ENCODE measurements at regions not wholly inside any gene's neighbourhood (a gene's known extent, or its start where the extent isn't known, plus 50 kb on each side); places are given as distances from the start of the nearest gene placed in this dataset.
"Not testable (repeated sequence)": the region's sequence is repeated elsewhere in the genome, so short reads cannot be mapped to it uniquely, and the experiment has no call there.

DNA sequence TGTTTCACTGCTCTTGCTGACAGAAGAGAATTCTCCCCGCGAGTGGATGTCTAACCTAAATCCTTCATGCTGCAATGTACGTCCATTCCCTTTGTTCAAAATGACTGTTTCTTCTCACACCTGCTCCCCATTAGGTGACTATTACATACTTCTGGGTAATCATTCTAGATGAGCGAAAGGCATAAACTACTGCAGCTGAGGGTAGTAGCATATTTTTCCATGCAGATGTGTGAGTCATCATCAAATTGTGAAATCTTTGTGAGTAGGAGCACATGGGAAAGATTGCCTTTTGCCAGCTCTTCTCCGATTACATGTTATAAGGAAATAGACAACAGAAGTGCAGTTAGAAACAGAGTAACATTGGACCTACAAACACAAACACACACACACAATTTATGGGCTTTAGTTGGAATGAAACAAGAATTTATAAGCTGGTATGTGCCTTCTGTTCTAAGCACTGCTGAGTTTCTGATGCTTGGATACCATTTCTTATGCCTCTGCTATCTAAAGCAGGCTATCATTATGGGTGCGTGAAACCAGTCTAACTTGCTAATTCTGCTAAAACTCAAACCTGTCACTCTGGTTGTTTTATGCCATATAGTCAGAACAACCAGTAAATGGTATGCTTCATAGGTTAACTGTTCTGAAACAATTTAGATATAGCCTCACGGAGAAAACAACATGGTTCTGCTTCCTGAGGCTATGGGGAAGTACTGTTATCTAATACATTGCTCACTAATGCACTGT, 346.9 kb upstream of the PSMD7 start:
- DNase-seq = no peak

- no peak for DNase-seq
These were observed 351.0 kb upstream of the PSMD7 start for GRCh38 chr16:73945631-73946030.

DNA sequence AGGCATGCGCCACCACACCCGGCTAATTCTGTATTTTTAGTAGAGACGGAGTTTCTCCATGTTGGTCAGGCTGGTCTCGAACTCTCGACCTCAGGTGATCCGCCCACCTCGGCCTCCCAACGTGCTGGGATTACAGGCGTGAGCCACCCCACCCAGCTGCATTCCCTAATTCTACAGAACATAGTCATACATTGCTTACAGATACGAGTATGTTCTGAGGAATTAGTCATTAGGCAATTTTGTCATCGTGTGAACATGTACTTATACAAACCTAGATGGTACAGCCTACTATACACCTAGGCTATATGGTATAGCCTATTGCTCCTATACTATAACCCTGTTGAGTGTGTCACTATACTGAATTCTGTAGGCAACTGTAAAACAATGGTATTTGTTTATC, 353.4 kb upstream of the PSMD7 start:
- DNase-seq = not testable (repeated sequence)

DNA sequence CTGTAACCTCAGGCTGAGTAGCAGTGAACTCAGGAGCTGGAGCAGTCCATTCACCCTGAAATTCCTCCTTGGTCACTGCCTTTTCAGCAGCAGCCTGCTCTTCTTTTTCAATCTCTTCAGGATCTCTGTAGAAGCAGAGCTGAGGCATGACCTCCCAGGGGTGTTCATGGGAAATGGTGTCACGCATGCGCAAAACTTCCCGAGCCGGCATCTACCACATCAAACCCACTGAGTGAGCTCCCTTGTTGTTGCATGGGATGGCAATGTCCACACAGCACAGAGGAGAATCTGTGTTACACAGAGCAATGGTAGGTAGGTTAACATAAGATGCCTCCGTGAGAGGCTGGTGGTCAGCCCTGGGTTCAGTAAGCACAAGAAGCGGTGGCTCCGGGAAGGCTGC, 355.8 kb upstream of the PSMD7 start:
- DNase-seq = not testable (repeated sequence)

GRCh38 chr16:73923951-73924350, 372.7 kb upstream of the PSMD7 start:
- DNase-seq = no peak

DNA sequence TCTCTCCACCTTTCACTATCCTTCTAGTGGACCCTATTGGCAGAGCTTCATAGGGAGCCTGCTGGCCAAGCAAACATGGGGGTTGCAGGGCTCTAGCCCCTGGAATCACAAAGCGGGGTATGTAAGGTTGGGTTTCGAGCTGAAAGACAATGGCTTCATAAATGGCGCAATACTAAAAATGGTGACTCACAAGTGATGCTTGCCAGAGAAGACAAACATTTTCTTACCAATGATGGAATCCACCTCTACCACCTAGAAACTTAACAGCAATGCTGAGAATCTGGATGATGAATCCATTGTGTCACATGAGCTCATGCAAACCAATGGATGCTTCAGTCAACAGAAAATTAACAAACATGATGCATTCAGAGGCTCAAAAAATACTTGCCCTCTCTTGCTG, 375.3 kb upstream of the PSMD7 start:
- DNase-seq = no peak

GRCh38 chr16:73916829-73917594, 379.6 kb upstream of the PSMD7 start:
- DNase-seq = no peak

DNA sequence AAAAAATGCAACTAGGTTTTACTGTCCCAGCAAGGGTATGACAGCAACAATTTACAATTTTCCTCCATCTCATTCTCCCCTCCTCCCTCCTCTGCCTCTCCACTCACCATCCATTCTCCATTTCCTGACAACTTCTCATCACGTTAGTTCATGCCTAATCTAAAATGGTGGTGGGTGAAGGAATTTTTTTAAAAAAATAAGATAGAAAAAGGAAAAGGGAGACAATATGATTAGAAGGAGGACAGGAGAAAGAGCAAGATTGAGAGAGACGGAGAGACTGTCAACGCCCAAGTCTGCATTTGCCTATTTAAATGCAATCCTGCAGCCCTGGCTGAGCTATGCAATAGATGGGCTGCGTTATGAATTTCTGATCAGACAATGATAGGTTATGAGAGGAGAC, 380.7 kb upstream of the PSMD7 start:
- DNase-seq = no peak

DNA sequence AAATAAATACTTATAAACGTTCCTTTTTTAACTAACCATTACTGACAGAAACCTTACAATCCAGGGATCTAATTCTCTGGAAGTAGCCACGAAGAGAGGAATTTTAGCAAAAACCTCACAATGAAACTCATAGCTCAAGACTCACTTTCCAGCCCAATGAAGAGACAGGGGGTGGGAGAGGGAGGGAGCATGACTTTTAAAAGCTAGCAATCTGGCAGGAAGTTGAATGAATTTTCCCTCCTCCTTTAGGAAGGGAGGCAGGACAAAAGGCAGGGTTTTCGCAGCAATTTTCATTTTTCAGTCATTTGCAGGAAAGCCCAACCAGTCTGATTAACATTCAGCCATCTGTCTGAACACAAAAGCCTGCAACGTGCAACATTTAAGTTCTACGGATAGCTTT, 381.5 kb upstream of the PSMD7 start:
- DNase-seq = no peak

DNA sequence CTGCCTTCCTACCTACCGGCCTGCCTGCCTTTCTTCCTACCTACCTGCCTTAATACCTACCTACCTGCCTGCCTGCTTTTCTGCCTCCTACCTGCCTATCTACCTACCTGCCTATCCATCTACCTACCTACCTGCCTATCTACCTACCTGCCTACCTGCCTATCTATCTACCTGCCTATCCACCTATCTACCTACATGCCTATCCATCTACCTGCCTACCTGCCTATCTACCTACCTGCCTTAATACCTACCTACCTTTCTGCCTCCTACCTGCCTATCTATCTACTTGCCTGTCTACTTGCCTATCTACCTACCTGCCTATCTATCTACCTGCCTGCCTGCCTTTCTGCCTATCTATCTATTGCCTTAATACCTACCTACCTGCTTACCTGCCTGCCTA, 383.8 kb upstream of the PSMD7 start:
- DNase-seq = no peak

DNA sequence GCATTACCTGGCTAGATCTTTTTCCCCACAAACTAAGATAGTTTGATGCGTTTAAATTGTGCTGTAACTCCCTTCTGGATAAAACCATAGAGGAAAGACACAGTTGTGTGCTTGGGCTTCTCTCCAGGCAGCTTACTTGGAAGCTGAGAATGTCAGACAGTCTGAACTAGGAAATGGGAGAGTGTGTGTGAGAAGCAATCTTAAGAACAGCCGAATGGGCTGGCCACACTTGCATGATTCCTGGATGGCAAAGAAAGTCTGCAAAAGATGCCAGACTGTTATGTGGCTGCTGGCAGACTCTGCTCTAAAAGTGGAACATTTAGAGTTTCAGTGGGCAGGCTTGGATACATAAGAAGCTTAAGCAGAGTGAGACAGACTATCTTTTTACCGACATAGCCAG, 384.3 kb upstream of the PSMD7 start:
- DNase-seq = no peak

DNA sequence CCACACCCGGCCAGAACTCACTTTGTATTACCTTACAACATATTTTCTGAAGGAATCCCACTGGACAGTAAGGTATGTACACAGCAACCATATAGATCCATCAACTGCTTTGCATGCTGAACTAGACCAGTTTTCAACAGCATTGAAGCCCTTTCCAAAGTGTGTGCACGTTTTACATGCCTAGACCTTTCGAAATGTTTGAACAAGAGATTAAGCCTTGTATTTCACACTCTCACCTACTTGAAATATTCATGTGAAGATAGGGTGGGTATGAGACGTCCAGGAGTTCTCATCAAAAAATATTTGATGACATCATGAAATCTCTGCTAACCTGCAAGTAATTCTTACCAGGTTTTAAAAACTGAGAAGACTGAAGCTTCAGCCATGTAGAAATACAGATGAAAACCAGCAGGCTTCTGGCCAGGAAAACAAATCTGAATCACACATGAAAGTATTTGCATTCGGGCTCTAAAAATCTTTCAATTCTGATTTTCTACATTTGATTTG, 387.0 kb upstream of the PSMD7 start:
- DNase-seq = no peak

GRCh38 chr16:73891129-73891542, 405.5 kb upstream of the PSMD7 start:
- no peak for DNase-seq

- no peak for DNase-seq
These were observed 406.2 kb upstream of the PSMD7 start for GRCh38 chr16:73890186-73891128.

GRCh38 chr16:73888840-73889490, 407.6 kb upstream of the PSMD7 start:
- DNase-seq = no peak

DNA sequence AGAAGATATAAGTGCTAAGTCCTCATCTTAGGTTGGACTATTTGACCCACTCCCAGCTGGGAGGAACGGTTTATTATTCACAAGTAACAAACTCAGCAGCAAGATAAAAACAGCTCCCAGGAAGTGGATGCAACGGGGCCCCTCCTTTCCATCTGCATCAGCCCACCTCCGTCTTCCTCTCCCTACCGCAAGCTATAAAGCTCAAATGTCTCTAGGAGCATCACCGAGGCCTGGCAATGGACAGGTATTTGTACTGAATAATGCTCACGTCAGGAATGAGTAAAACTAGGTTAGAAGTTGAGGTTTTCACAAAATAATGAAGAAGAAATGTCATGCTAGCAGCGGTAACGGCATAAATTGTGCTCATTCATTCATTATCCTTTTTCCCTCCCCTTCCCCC, 408.7 kb upstream of the PSMD7 start:
- no peak for DNase-seq

GRCh38 chr16:73886426-73886825, 410.2 kb upstream of the PSMD7 start:
- DNase-seq = no peak

- DNase-seq = no peak
These were observed 411.3 kb upstream of the PSMD7 start for GRCh38 chr16:73885319-73885718.

DNA sequence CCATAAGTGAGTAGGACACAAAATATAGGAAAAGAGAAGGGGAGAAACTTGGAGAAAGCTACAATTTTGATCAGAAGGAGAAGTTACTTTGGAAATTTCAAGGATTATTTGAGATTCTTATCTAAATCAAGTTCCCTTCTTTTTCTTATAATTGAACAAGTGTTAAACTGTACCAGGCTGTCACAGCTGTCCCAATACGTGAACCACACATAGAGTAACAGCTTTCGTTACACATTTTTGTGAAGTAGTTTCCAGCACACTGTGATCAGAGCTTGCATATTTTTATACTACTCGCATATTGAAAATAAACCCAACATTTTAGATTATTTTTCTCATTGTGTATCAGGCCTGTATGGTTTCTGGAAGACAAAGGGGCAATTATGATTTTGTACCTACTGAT, 412.8 kb upstream of the PSMD7 start:
- DNase-seq = no peak

- no peak for DNase-seq
These were observed 413.5 kb upstream of the PSMD7 start for GRCh38 chr16:73883126-73883525.

GRCh38 chr16:73882651-73883050, 414.0 kb upstream of the PSMD7 start:
- DNase-seq = no peak

DNA sequence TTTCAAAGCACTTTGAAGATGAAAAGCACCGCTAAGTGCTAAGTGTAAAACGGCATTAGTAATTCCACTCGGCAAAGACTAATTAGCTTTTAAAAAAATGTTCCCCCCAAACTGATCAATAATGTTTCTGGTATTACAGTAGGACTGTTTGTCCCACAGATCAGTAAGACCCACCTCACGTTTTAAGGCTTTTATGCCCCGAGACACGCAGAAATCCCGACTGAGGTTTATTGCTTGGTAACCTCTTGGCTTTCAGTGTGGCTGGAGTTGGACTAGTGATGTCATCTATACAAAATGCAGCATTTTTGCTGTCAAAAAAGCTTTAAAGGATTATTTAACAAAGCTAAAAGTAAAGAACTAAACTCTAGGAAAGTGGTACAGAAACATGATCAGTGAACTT, 414.6 kb upstream of the PSMD7 start:
- DNase-seq = no peak

DNA sequence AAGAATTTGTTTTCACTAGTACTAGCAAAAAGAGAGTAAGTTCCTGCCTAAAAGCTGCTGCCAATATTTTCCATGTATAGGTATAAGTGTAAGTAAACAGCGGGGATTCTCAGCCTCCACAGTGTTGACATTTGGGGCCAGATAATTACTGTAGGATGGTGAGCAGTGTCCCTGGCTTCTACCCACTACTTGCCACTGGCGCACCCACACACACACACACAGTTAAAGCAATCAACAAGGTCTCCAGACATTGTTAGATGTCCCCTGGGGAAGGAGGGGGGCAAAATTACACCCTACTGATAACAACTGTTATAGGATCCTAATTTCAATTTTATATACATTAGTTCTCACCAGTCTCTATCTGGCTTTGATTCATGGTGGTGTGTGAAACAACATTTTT, 417.0 kb upstream of the PSMD7 start:
- DNase-seq = no peak

All from activated CD4-positive, alpha-beta T cell treated with anti-CD3 and anti-CD28 coated beads, Interleukin-2, amount 50 U/mL, for 4 hours (primary cell).